Adrenal gland (tissue), 5 donors: ENCODE measurements at regions not wholly inside any gene's neighbourhood (a gene's known extent, or its start where the extent isn't known, plus 50 kb on each side); places are given as distances from the start of the nearest gene placed in this dataset.

ENCODE experiments used
- CTCF ChIP-seq, 6 experiments: fragments of 450-650 bp in 4 of 6; fragments of 200-600 bp in 2 of 6; sonication (generic) in 1 of 6; IDR thresholded peaks; 1 replicate in 5 of 6; 2 replicates in 1 of 6; pipeline versions ENCODE4 v1.5.1 to v1.8.0; 2016 to 2021; ENCODE audit warnings: antibody characterized with exemption in 6 of 6, mild to moderate bottlenecking in 2 of 6, moderate library complexity in 1 of 6
- POLR2A ChIP-seq, 2 donors: fragments of 450-650 bp; IDR thresholded peaks; one replicate each; pipeline ENCODE4 v1.6.1; 2017; ENCODE audit warnings: antibody characterized with exemption in 2 of 2, mild to moderate bottlenecking in 2 of 2, moderate library complexity in 1 of 2
- donor health status: DM: no; HTN: no; CAD: no.

GRCh38 chr4:8748236-8748575 is 123.4 kb downstream of the HMX1 start:
- no peak for TF ChIP-seq POLR2A (IDR thresholded peaks at IDR 0.05)
- no peak for TF ChIP-seq CTCF (IDR thresholded peaks at IDR 0.05)
